Bronchial epithelial cell (primary cell): ENCODE measurements at regions not wholly inside any gene's neighbourhood (a gene's known extent, or its start where the extent isn't known, plus 50 kb on each side); places are given as distances from the start of the nearest gene placed in this dataset.
A peak's percentile ranks its signal among the peaks of the same experiment; 100 is the strongest.

Source experiments
- DNase-seq: peaks from one replicate; pipeline ENCODE4 v3.0.0-alpha.2; 2010; ENCODE audit warnings: low read depth
- FAIRE-seq: peaks from 2 replicates; lab custom pipeline; 2011; peaks lifted over from hg19 to GRCh38; lab: Jason Lieb, UNC
- H3K27me3 ChIP-seq: 2 replicates; pipeline ENCODE4 v1.5.1; 2011; ENCODE audit warnings: low read length; ENCODE audit not compliant: control insufficient read depth, insufficient read depth
- H3K36me3 ChIP-seq: 2 replicates; pipeline ENCODE4 v1.5.1; 2011; ENCODE audit warnings: low read length; ENCODE audit not compliant: control insufficient read depth, insufficient read depth
- H3K4me3 ChIP-seq: 2 replicates; pipeline ENCODE4 v1.5.1; 2011; ENCODE audit warnings: mild to moderate bottlenecking, low read depth, low read length, control low read depth
- TF ChIP-seq, protein P1 (sequence below): IDR thresholded peaks from 2 replicates; pipeline ENCODE4 v1.5.1; 2011; ENCODE audit warnings: mild to moderate bottlenecking, moderate library complexity, low read length, control low read depth, inconsistent platforms; ENCODE audit not compliant: insufficient read depth, severe bottlenecking

DNA sequence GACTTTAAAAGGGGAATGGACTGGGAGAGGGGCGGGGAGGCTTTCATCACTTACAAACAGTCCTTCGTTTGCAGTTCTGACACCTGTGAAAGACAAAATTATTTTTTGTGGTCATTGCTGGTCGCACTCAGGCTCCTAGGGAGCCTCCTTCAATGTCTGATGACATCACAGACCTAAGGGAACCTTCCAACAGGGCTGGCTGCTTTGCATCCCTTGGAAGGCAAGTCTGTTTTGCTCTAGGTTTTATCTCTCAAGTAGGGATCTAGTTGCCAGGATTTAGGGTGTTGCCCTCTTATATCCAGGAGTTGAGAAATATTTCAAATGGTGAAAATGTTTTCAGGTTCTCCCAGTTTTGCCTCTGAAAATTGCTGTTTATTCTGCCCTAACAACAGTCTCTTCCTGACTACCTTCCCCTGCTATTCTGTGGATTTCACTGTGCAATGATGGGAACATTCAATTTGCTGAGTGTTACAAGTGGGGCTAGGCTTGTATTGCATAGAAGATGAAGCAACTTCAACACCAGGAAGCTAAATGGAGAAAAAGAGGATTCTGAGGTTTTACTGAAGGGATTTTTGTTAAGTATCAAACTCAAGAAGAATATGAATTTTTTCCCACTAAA is 75.9 kb upstream of the ARRDC4 start:
- H3K36me3 ChIP-seq: no peaks in the 10 kb centered on the region
- TF ChIP-seq, protein P1, sequence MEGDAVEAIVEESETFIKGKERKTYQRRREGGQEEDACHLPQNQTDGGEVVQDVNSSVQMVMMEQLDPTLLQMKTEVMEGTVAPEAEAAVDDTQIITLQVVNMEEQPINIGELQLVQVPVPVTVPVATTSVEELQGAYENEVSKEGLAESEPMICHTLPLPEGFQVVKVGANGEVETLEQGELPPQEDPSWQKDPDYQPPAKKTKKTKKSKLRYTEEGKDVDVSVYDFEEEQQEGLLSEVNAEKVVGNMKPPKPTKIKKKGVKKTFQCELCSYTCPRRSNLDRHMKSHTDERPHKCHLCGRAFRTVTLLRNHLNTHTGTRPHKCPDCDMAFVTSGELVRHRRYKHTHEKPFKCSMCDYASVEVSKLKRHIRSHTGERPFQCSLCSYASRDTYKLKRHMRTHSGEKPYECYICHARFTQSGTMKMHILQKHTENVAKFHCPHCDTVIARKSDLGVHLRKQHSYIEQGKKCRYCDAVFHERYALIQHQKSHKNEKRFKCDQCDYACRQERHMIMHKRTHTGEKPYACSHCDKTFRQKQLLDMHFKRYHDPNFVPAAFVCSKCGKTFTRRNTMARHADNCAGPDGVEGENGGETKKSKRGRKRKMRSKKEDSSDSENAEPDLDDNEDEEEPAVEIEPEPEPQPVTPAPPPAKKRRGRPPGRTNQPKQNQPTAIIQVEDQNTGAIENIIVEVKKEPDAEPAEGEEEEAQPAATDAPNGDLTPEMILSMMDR: no peak
- DNase-seq: no peak
- no peaks in the 10 kb centered on the region for H3K27me3 ChIP-seq
- no peak overlapping the region for H3K4me3 ChIP-seq
- FAIRE-seq: no peak

GRCh38 chr15:97890307-97890706 is 70.2 kb upstream of the ARRDC4 start:
- TF ChIP-seq, protein P1: no peak
- Histone ChIP-seq H3K36me3 (no peaks in the 10 kb centered on the region), H3K4me3 (no peak overlapping the region), H3K27me3 (no peaks in the 10 kb centered on the region)
- no peak for DNase-seq
- no peak for FAIRE-seq

DNA sequence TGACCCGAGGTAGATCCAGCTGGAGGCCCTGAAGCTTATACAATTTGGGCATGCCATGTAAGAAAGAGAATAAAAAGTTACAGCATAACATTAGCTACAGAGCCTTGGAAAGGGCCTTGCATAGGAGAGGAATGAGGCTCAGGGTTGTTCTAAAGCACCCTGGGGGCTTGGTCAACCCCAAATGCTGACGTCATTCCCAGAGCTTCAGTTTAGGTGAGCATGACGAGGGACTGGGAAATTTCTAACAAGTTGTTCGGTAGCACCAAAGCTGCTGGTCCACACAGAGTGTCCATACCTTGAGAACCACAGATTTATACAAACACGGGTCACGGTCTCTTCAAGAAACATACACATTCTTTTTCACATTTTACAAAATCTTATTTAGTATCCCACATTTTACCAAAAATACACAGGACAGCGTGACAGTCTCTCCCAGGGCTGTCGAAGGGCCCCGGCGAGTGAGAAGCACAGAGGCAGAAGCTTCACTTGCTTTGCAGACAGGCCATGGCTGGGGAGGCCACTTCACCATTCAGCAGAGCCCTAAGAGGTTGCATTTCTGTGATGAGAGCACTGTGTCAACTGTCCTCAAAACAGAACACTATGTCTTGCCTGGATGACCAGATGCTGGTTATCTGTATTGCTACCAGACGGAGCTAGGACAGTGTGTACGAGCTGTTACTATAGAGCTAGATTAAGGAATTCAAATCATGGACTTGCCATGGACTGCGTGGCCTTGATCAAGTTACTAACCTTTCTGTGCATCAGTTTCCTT is 68.2 kb upstream of the ARRDC4 start:
- no peaks in the 10 kb centered on the region for H3K27me3 ChIP-seq
- peak; percentile 55 for FAIRE-seq
- H3K36me3 ChIP-seq: no peaks in the 10 kb centered on the region
- DNase-seq: no peak
- no peak overlapping the region for H3K4me3 ChIP-seq
- TF ChIP-seq, protein P1: no peak

GRCh38 chr15:97893967-97894366 is 66.5 kb upstream of the ARRDC4 start:
- TF ChIP-seq, protein P1: no peak
- FAIRE-seq: no peak
- no peak overlapping the region for H3K4me3 ChIP-seq
- H3K36me3 ChIP-seq: no peaks in the 10 kb centered on the region
- peak; percentile 54 for DNase-seq
- H3K27me3 ChIP-seq: no peaks in the 10 kb centered on the region

- Histone ChIP-seq H3K36me3 (no peaks in the 10 kb centered on the region), H3K4me3 (no peak overlapping the region), H3K27me3 (no peaks in the 10 kb centered on the region)
- TF ChIP-seq, protein P1: no peak
- FAIRE-seq (no peak), DNase-seq (no peak)
Observed at GRCh38 chr15:97899981-97900380, 60.5 kb upstream of the ARRDC4 start.
